Memory B cell (primary cell): ENCODE measurements at regions not wholly inside any gene's neighbourhood (a gene's known extent, or its start where the extent isn't known, plus 50 kb on each side); places are given as distances from the start of the nearest gene placed in this dataset.

Source experiments
- ATAC-seq: fragments of 150-1000 bp; cut with Tn5 transposase; 2 replicates; pipeline ENCODE4 v1.10.0; 2021; ENCODE audit warnings: low read depth, mild to moderate bottlenecking, moderate library complexity
- DNase-seq, 2 donors: peaks; one replicate each; pipeline ENCODE4 v3.0.0; 2022; ENCODE audit warnings: low spot score in 2 of 2
- H3K27ac Mint-ChIP-seq: one replicate; pipeline ENCODE4 v1.8.0; 2022; ENCODE audit warnings: mild to moderate bottlenecking, moderate library complexity, mixed read lengths
- H3K27me3 Mint-ChIP-seq: one replicate; pipeline ENCODE4 v1.8.0; 2022; ENCODE audit warnings: mixed read lengths
- H3K36me3 Mint-ChIP-seq: one replicate; pipeline ENCODE4 v1.8.0; 2022; ENCODE audit warnings: mild to moderate bottlenecking, mixed read lengths
- H3K4me1 Mint-ChIP-seq: one replicate; pipeline ENCODE4 v1.8.0; 2022; ENCODE audit warnings: mixed read lengths
- H3K4me3 Mint-ChIP-seq: one replicate; pipeline ENCODE4 v1.8.0; 2022; ENCODE audit warnings: mild to moderate bottlenecking, moderate library complexity, mixed read lengths
- H3K9me3 Mint-ChIP-seq: one replicate; pipeline ENCODE4 v1.8.0; 2022; ENCODE audit warnings: mixed read lengths

DNA sequence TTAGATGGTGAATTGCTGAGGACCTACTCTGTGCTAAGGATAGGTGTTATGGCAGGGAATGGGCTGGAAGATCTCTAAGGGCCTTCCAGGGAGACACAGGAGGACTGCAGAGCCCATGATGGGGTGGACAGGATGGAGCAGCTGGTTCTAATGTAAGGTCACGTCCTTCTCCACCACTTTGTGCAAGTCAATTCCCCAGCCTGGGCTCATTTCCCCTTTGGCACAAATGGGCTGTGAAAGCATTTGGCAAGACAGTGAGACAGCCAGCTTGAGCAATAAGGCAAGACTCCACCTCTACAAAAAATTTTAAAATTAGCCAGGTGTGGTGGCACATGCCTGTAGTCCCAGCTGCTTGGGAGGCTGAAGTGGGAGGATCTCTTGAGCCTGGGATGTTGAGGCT lies 81.4 kb upstream of the THY1 start:
- Mint-ChIP-seq H3K27me3 (peaks cover 21% of the 10 kb centered on the region), H3K4me1 (peaks cover 2% of the 10 kb centered on the region), H3K4me3 (no peak overlapping the region), H3K27ac (no peak overlapping the region), H3K9me3 (no peaks in the 10 kb centered on the region), H3K36me3 (no peaks in the 10 kb centered on the region)
- no peak for ATAC-seq
- no peak for DNase-seq

GRCh38 chr11:119501777-119502405 lies 78.9 kb upstream of the THY1 start:
- Mint-ChIP-seq H3K4me1 (peaks cover 2% of the 10 kb centered on the region), H3K4me3 (no peak overlapping the region), H3K9me3 (no peaks in the 10 kb centered on the region), H3K36me3 (no peaks in the 10 kb centered on the region), H3K27ac (no peak overlapping the region), H3K27me3 (peaks cover 22% of the 10 kb centered on the region)
- ATAC-seq, result no peak
- DNase-seq, result no peak

GRCh38 chr11:119497717-119498116 lies 74.7 kb upstream of the THY1 start:
- H3K9me3 Mint-ChIP-seq, result no peaks in the 10 kb centered on the region
- H3K27ac Mint-ChIP-seq, result no peak overlapping the region

GRCh38 chr11:119496997-119497396 lies 74.0 kb upstream of the THY1 start:
- Mint-ChIP-seq H3K36me3 (no peaks in the 10 kb centered on the region), H3K4me1 (no peaks in the 10 kb centered on the region), H3K27me3 (peaks cover 24% of the 10 kb centered on the region), H3K9me3 (no peaks in the 10 kb centered on the region), H3K4me3 (no peak overlapping the region), H3K27ac (no peak overlapping the region)
- ATAC-seq, result no peak
- DNase-seq, result no peak

More at GRCh38 chr11:119497717-119498116, 74.7 kb upstream of the THY1 start:
- Mint-ChIP-seq H3K36me3 (no peaks in the 10 kb centered on the region), H3K27me3 (peaks cover 27% of the 10 kb centered on the region), H3K4me1 (no peaks in the 10 kb centered on the region), H3K4me3 (no peak overlapping the region)
- no peak for DNase-seq
- ATAC-seq, result no peak

GRCh38 chr11:119496469-119496868 lies 73.5 kb upstream of the THY1 start:
- Mint-ChIP-seq H3K4me1 (no peaks in the 10 kb centered on the region), H3K9me3 (no peaks in the 10 kb centered on the region), H3K27me3 (peaks cover 20% of the 10 kb centered on the region), H3K4me3 (no peak overlapping the region), H3K36me3 (no peaks in the 10 kb centered on the region), H3K27ac (no peak overlapping the region)
- DNase-seq (no peak), ATAC-seq (no peak)

DNA sequence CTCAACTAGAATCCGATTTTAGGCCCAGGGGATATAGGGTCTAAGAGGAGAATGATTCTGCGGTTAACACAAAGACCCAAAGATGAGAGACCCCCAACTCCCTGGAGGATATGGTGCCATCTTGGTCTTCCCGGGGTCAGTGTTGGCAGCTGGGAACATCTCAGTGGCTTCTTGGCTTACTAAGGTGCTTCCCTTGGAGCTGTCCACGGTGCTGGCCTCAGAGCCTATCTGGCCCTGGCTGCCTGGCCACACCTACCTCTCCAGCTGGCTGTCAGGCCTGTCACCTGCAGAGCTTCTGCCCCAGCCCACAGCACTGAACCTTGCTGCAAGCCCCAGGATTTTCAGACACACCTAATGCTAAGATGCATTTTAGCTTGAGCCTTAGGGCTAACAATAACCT lies 70.7 kb upstream of the THY1 start:
- no peak for DNase-seq
- no peak overlapping the region for H3K4me3 Mint-ChIP-seq
- no peaks in the 10 kb centered on the region for H3K36me3 Mint-ChIP-seq
- H3K27ac Mint-ChIP-seq, result no peak overlapping the region
- no peaks in the 10 kb centered on the region for H3K4me1 Mint-ChIP-seq
- H3K27me3 Mint-ChIP-seq, result peaks cover 24% of the 10 kb centered on the region
- ATAC-seq, result no peak
- no peaks in the 10 kb centered on the region for H3K9me3 Mint-ChIP-seq

DNA sequence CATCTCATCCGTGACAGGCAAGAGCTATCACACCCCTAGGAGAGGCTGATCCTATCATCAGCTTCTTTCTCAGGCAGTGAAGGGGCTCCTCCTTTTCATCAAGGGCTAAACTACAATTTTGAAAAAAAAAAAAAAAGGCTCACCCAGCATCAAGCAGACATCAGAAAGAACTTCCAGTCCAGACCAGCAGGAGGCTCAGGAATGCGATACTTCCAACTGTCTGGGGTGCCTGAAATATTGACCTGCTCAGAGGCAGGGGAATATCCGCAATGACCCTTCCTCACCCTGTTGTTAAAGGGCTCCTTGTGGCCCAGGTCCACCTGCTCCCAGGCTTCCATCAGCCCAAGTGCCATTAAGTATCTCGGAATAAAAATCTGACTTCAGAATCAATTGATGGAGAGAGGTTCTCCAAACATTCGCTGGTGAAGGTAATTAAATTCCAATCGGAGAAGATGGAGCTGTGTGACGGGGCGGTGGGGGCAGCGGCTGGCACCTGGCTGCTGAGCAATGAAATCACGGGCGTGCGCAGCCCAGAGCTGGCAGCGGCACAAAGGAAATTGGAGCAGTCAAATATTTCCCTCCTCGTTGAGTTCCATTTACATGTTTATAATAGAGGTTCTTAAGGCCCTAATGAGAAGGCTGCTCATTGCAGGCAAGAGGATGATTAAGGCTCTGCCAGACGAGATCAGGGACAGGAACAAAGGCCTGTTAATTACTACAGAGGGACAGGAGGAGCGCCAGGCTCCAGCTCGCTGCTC lies 69.0 kb upstream of the THY1 start:
- ATAC-seq (no peak), DNase-seq (no peak)
- H3K4me1 Mint-ChIP-seq, result no peaks in the 10 kb centered on the region
- H3K9me3 Mint-ChIP-seq, result no peaks in the 10 kb centered on the region
- H3K27me3 Mint-ChIP-seq, result peaks cover 26% of the 10 kb centered on the region
- no peaks in the 10 kb centered on the region for H3K36me3 Mint-ChIP-seq
- H3K4me3 Mint-ChIP-seq, result no peak overlapping the region
- H3K27ac Mint-ChIP-seq, result no peak overlapping the region

DNA sequence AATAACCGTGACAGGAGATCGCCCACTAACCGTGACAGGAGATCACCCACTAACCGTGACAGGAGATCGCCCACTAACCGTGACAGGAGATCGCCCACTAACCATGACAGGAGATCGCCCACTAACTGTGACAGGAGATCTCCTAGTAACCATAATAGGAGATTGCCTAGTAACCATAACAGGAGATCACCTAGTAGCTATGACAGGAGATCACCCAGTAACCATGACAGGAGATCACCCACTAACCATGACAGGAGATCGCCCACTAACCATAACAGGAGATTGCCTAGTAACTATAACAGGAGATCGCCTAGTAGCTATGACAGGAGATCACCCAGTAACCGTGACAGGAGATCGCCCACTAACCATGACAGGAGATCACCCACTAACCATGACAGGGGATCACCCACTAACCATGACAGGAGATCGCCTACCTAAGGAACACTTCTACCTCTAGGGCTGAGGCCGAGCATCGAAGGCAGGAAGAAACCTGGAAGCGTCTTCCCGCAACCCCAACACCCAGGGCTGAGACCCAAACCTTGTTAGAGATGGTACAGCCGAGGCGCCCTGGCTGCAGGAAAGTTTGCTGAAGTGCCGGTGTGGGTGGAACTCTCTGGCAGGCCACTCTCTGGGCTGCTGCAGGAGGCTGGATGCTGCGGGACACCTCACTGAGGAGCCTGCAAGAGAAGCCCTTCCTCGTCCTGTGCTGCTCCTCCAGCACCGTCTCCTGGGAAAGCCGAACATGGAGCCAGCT lies 67.5 kb upstream of the THY1 start:
- no peak overlapping the region for H3K27ac Mint-ChIP-seq
- H3K4me3 Mint-ChIP-seq, result no peak overlapping the region
- H3K27me3 Mint-ChIP-seq, result peaks cover 22% of the 10 kb centered on the region
- ATAC-seq, result no peak
- H3K4me1 Mint-ChIP-seq, result peaks cover under 1% of the 10 kb centered on the region
- no peak for DNase-seq
- no peaks in the 10 kb centered on the region for H3K36me3 Mint-ChIP-seq
- H3K9me3 Mint-ChIP-seq, result no peaks in the 10 kb centered on the region

DNA sequence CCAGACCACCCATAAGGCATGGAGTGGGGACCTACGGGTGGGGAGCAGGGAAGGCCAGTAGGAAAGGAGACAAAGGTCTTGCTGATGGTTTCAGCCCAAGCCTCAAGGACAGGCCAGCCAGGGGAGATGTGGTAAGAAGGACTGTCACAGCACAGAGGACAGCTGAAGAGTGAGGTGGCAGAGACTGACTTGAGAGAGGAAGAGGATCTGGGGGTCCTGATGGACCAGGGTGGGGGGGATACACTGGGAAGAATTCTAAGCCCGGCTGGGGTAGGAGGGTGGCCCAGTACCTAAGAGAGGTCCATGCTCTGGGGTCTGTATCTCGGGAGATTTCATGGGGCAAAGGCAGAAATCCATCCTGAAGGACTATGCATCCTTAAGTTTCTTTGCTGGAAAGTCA lies 66.1 kb upstream of the THY1 start:
- no peaks in the 10 kb centered on the region for H3K9me3 Mint-ChIP-seq
- no peak overlapping the region for H3K4me3 Mint-ChIP-seq
- H3K36me3 Mint-ChIP-seq, result no peaks in the 10 kb centered on the region
- DNase-seq (no peak), ATAC-seq (no peak)
- peaks cover 27% of the 10 kb centered on the region for H3K27me3 Mint-ChIP-seq
- peaks cover 6% of the 10 kb centered on the region for H3K4me1 Mint-ChIP-seq
- H3K27ac Mint-ChIP-seq, result no peak overlapping the region

DNA sequence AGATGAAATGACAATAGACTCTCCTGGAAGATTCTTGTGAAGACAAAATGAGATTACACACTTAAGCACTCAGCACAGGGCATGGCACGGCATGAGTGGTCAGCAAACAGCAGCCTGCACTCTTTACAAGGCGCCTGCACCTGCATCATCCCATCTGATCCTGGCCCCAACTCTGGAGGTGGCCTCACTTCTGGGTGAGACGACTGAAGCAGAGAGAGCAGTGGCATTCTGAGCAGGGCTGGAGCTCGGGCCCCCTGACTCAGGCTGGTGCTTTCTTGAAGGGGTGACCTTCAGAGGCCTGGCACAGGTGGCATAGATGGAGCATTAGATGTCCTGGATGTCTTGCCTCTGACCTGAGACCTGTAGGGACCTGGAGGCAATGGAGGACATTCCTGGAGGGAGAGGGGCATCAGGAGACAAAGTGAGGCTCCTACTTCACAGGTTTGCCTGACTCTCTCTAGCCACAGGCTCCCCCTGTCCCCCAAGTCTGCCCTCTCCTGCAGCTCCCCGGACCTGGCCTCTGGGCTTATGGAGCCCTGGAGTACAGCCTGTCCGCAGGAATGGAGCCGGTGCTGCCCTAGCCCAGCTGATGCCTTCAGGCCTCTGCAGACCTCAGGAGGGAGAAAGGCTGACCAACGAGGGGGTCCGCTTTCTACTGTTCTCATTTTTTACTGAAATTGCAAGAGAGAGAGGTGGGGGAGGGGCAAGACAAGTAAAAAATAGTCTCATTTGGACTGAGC lies 65.5 kb upstream of the THY1 start:
- H3K4me3 Mint-ChIP-seq, result no peak overlapping the region
- H3K9me3 Mint-ChIP-seq, result no peaks in the 10 kb centered on the region
- no peak overlapping the region for H3K27ac Mint-ChIP-seq
- peaks cover 6% of the 10 kb centered on the region for H3K4me1 Mint-ChIP-seq
- H3K27me3 Mint-ChIP-seq, result peaks cover 27% of the 10 kb centered on the region
- no peaks in the 10 kb centered on the region for H3K36me3 Mint-ChIP-seq
- DNase-seq, result no peak
- ATAC-seq, result no peak

- Mint-ChIP-seq H3K4me3 (no peak overlapping the region), H3K9me3 (no peaks in the 10 kb centered on the region), H3K27ac (no peak overlapping the region), H3K36me3 (no peaks in the 10 kb centered on the region), H3K27me3 (peaks cover 32% of the 10 kb centered on the region), H3K4me1 (peaks cover 6% of the 10 kb centered on the region)
- no peak for DNase-seq
- no peak for ATAC-seq
Measured at GRCh38 chr11:119486691-119487259, 63.8 kb upstream of the THY1 start.

- H3K9me3 Mint-ChIP-seq, result no peaks in the 10 kb centered on the region
- peaks cover 31% of the 10 kb centered on the region for H3K27me3 Mint-ChIP-seq
- H3K27ac Mint-ChIP-seq, result no peak overlapping the region
- ATAC-seq (no peak), DNase-seq (no peak)
- H3K4me3 Mint-ChIP-seq, result no peak overlapping the region
- peaks cover 9% of the 10 kb centered on the region for H3K4me1 Mint-ChIP-seq
- H3K36me3 Mint-ChIP-seq, result no peaks in the 10 kb centered on the region
Measured at GRCh38 chr11:119486016-119486415, 63.0 kb upstream of the THY1 start.

- Mint-ChIP-seq H3K27me3 (peaks cover 38% of the 10 kb centered on the region), H3K4me1 (peaks cover 10% of the 10 kb centered on the region), H3K9me3 (no peaks in the 10 kb centered on the region), H3K36me3 (peaks cover 2% of the 10 kb centered on the region), H3K27ac (no peak overlapping the region), H3K4me3 (no peak overlapping the region)
- no peak for ATAC-seq
- DNase-seq, result no peak
Measured at GRCh38 chr11:119484741-119485605, 62.0 kb upstream of the THY1 start.
